Neural cell (in vitro differentiated cells): ENCODE measurements at regions not wholly inside any gene's neighbourhood (a gene's known extent, or its start where the extent isn't known, plus 50 kb on each side); places are given as distances from the start of the nearest gene placed in this dataset.

Experiments
- H2AFZ ChIP-seq: fragments of 200-600, 300-800 bp; sonication (generic), shearing (Covaris generic); 2 replicates; pipeline ENCODE4 v1.6.0; 2014; ENCODE audit warnings: low read depth, mild to moderate bottlenecking, antibody characterized with exemption, low read length, moderate library complexity
- H3F3A ChIP-seq: fragments of 200-600 bp; shearing (Covaris generic); 2 replicates; pipeline ENCODE4 v1.6.1; 2016; ENCODE audit warnings: mild to moderate bottlenecking, moderate library complexity, mixed read lengths, antibody characterized with exemption, low read length; ENCODE audit not compliant: insufficient read depth, poor library complexity, severe bottlenecking
- H3K27ac ChIP-seq: fragments of 200-600, 300-800 bp; sonication (generic), shearing (Covaris generic); 2 replicates; pipeline ENCODE4 v1.5.1; 2014; ENCODE audit warnings: mild to moderate bottlenecking, low read length, moderate library complexity
- H3K27me3 ChIP-seq: fragments of 300-800, 200-600 bp; sonication (generic), shearing (Covaris generic); 2 replicates; pipeline ENCODE4 v1.6.0; 2014; ENCODE audit warnings: mild to moderate bottlenecking, low read depth, low read length, moderate library complexity; ENCODE audit not compliant: insufficient read depth
- H3K36me3 ChIP-seq: fragments of 300-800, 200-600 bp; sonication (generic), shearing (Covaris generic); 2 replicates; pipeline ENCODE4 v1.5.1; 2014; ENCODE audit warnings: mild to moderate bottlenecking, antibody characterized with exemption, low read length, moderate library complexity; ENCODE audit not compliant: insufficient read depth
- H3K4me2 ChIP-seq: fragments of 300-800, 200-600 bp; sonication (generic), shearing (Covaris generic); 2 replicates; pipeline ENCODE4 v1.6.0; 2014; ENCODE audit warnings: mild to moderate bottlenecking, low read length
- H3K4me3 ChIP-seq: fragments of 300-800, 200-600 bp; sonication (generic), shearing (Covaris generic); 2 replicates; pipeline ENCODE4 v1.5.1; 2014; ENCODE audit warnings: mild to moderate bottlenecking, low read length, moderate library complexity
- H3K79me2 ChIP-seq: fragments of 200-600 bp; shearing (Covaris generic); replicated peaks from 2 replicates; pipeline ENCODE4 v1.6.0; 2014; ENCODE audit warnings: mild to moderate bottlenecking, low read length, moderate library complexity; ENCODE audit not compliant: insufficient read depth
- H3K9ac ChIP-seq: fragments of 300-800, 200-600 bp; sonication (generic), shearing (Covaris generic); 2 replicates; pipeline ENCODE4 v1.6.1; 2016; ENCODE audit warnings: mild to moderate bottlenecking, low read length, mixed read lengths
- H3K9me2 ChIP-seq: fragments of 200-600 bp; shearing (Covaris generic); 2 replicates; pipeline ENCODE4 v1.6.1; 2016; ENCODE audit warnings: mild to moderate bottlenecking, low read length, mixed read lengths; ENCODE audit not compliant: insufficient read depth
- H3K9me3 ChIP-seq: fragments of 200-600, 300-800 bp; sonication (generic), shearing (Covaris generic); 2 replicates; pipeline ENCODE4 v1.6.1; 2016; ENCODE audit warnings: mild to moderate bottlenecking, mixed run types, low read length, moderate library complexity, mixed read lengths
- H4K20me1 ChIP-seq: fragments of 200-600 bp; shearing (Covaris generic); 2 replicates; pipeline ENCODE4 v1.6.1; 2016; ENCODE audit warnings: mild to moderate bottlenecking, mixed run types; ENCODE audit not compliant: insufficient read depth
- EP300 ChIP-seq: fragments of 450-650 bp; conservative IDR thresholded peaks from 2 replicates; pipeline ENCODE4 v1.6.1; 2014; ENCODE audit warnings: antibody characterized with exemption, mild to moderate bottlenecking, moderate library complexity; ENCODE audit not compliant: poor library complexity, severe bottlenecking
- EZH2 ChIP-seq: fragments of 200-600, 300-800 bp; shearing (Covaris generic), sonication (generic); IDR thresholded peaks from 2 replicates; pipeline ENCODE4 v1.6.1; 2014; ENCODE audit warnings: antibody characterized with exemption, low read length, borderline replicate concordance, mild to moderate bottlenecking; ENCODE audit not compliant: insufficient read depth, poor library complexity, severe bottlenecking
- MXI1 ChIP-seq: fragments of 450-650 bp; conservative IDR thresholded peaks from 2 replicates; pipeline ENCODE4 v1.6.1; 2014; ENCODE audit warnings: antibody characterized with exemption, mild to moderate bottlenecking; ENCODE audit not compliant: poor library complexity, severe bottlenecking
- POLR2AphosphoS5 ChIP-seq: IDR thresholded peaks from 2 replicates; pipeline ENCODE4 v1.6.1; 2012
- RAD21 ChIP-seq: fragments of 450-650 bp; conservative IDR thresholded peaks from 2 replicates; pipeline ENCODE4 v1.6.1; 2014; ENCODE audit warnings: antibody characterized with exemption, mild to moderate bottlenecking, moderate library complexity
- REST ChIP-seq: IDR thresholded peaks from 2 replicates; pipeline ENCODE4 v1.6.1; 2012; ENCODE audit warnings: borderline replicate concordance
- SMC3 ChIP-seq: fragments of 450-650 bp; conservative IDR thresholded peaks from 2 replicates; pipeline ENCODE4 v1.6.1; 2014; ENCODE audit warnings: antibody characterized with exemption, mild to moderate bottlenecking, moderate library complexity; ENCODE audit not compliant: poor library complexity
- TAF1 ChIP-seq: IDR thresholded peaks from 2 replicates; pipeline ENCODE4 v1.6.1; 2012; ENCODE audit warnings: low read depth
- TF ChIP-seq, protein P1 (sequence below): fragments of 450-650 bp; IDR thresholded peaks from 2 replicates; pipeline ENCODE4 v1.5.1; 2014; ENCODE audit warnings: antibody characterized with exemption, mild to moderate bottlenecking, moderate library complexity; ENCODE audit not compliant: poor library complexity, severe bottlenecking

- H3K9ac ChIP-seq = no peak overlapping the region
- H3K4me3 ChIP-seq = no peak overlapping the region
- H3K79me2 ChIP-seq = no peaks in the 10 kb centered on the region
- no peak overlapping the region for H3K4me2 ChIP-seq
- no peaks in the 10 kb centered on the region for H3F3A ChIP-seq
- TF ChIP-seq TAF1 = no peak
- no peak for TF ChIP-seq RAD21
- no peak for TF ChIP-seq MXI1
- no peak for TF ChIP-seq POLR2AphosphoS5
- TF ChIP-seq EP300 = no peak
- TF ChIP-seq REST = no peak
- TF ChIP-seq SMC3 = no peak
- TF ChIP-seq, protein P1, sequence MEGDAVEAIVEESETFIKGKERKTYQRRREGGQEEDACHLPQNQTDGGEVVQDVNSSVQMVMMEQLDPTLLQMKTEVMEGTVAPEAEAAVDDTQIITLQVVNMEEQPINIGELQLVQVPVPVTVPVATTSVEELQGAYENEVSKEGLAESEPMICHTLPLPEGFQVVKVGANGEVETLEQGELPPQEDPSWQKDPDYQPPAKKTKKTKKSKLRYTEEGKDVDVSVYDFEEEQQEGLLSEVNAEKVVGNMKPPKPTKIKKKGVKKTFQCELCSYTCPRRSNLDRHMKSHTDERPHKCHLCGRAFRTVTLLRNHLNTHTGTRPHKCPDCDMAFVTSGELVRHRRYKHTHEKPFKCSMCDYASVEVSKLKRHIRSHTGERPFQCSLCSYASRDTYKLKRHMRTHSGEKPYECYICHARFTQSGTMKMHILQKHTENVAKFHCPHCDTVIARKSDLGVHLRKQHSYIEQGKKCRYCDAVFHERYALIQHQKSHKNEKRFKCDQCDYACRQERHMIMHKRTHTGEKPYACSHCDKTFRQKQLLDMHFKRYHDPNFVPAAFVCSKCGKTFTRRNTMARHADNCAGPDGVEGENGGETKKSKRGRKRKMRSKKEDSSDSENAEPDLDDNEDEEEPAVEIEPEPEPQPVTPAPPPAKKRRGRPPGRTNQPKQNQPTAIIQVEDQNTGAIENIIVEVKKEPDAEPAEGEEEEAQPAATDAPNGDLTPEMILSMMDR = no peak
- no peak for TF ChIP-seq EZH2
- H3K9me3 ChIP-seq = no peaks in the 10 kb centered on the region
- H3K27ac ChIP-seq = no peak overlapping the region
- no peak overlapping the region for H2AFZ ChIP-seq
- no peaks in the 10 kb centered on the region for H3K36me3 ChIP-seq
- H3K9me2 ChIP-seq = no peaks in the 10 kb centered on the region
- H4K20me1 ChIP-seq = no peaks in the 10 kb centered on the region
- no peaks in the 10 kb centered on the region for H3K27me3 ChIP-seq
Measured at GRCh38 chr9:18071651-18072060, 402.3 kb upstream of the ADAMTSL1 start.

DNA sequence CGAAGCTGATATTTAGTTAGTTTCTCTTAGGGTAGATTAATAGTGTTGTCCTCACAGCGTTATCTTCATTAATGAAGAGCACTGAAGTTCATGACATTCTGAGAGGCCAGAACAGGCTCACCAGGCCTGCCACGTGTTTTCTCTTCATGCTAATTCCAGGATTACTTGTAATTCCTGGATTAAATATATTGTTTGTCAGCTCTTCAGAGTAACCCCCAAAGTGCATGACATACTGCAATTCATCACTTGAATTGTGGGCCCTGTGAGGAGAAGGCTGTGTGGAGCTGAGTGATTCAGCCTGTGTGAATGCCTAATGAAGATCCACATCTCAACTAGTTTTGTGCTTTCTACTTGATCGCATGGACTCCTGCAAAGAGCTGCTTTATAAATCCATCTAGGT is 401.0 kb upstream of the ADAMTSL1 start:
- Histone ChIP-seq H3K9ac (no peak overlapping the region), H3K9me2 (no peaks in the 10 kb centered on the region), H3K4me2 (no peak overlapping the region), H3K27ac (no peak overlapping the region), H3K27me3 (no peaks in the 10 kb centered on the region), H3F3A (no peaks in the 10 kb centered on the region), H3K4me3 (no peak overlapping the region), H2AFZ (no peak overlapping the region), H4K20me1 (no peaks in the 10 kb centered on the region), H3K36me3 (no peaks in the 10 kb centered on the region), H3K79me2 (no peaks in the 10 kb centered on the region), H3K9me3 (no peaks in the 10 kb centered on the region)
- no peak for TF ChIP-seq EP300
- TF ChIP-seq MXI1 = no peak

DNA sequence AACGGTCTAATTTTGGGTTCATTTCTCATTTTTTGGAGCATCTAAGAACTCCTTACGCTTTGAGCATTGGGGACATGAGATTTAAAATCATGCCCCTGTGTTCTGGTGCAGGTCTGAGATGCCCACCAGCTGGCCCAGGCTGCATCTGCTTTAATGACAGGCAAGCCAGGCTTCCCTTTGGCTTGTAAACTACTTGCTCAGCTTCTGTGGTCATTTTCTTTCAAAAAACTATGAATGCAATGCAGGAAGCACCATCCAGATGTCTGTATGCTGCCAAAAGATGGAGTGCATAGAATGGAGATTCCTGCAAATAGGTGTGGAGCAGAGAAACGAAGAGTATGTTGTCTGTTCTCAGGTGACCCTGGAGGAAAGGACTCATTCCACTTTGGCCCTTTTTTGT is 399.9 kb upstream of the ADAMTSL1 start:
- Histone ChIP-seq H3F3A (no peaks in the 10 kb centered on the region), H3K9me3 (no peaks in the 10 kb centered on the region), H3K27me3 (no peaks in the 10 kb centered on the region), H3K4me3 (no peak overlapping the region), H3K9me2 (no peaks in the 10 kb centered on the region), H3K9ac (no peak overlapping the region), H3K4me2 (no peak overlapping the region), H3K36me3 (no peaks in the 10 kb centered on the region), H2AFZ (no peak overlapping the region), H3K79me2 (no peaks in the 10 kb centered on the region), H3K27ac (no peak overlapping the region), H4K20me1 (no peaks in the 10 kb centered on the region)
- TF ChIP-seq POLR2AphosphoS5 (no peak), SMC3 (no peak), REST (no peak), RAD21 (no peak), TAF1 (no peak), EZH2 (no peak), EP300 (no peak), MXI1 (no peak)
- TF ChIP-seq, protein P1 = no peak
